ENCODE measurements at regions not wholly inside any gene's neighbourhood (a gene's known extent, or its start where the extent isn't known, plus 50 kb on each side); places are given as distances from the start of the nearest gene placed in this dataset.

GRCh38 chr1:23639460-23640095 is 52.0 kb upstream of the RPL11 start:
- peak; percentile 11 to 45 (median 39) for DNase-seq

GRCh38 chr1:23638786-23639241 is 52.8 kb upstream of the RPL11 start:
- no peak for DNase-seq

GRCh38 chr1:23638188-23638619 is 53.4 kb upstream of the RPL11 start:
- DNase-seq, result no peak

GRCh38 chr1:23636009-23636408 is 55.6 kb upstream of the RPL11 start:
- DNase-seq, result no peak

GRCh38 chr1:23634840-23635651 is 56.6 kb upstream of the RPL11 start:
- DNase-seq, result peak; percentile 72 to 77 (median 74)

- DNase-seq, result no peak
These were observed 57.1 kb upstream of the RPL11 start for GRCh38 chr1:23634518-23634839.

- no peak for DNase-seq
These were observed 59.0 kb upstream of the RPL11 start for GRCh38 chr1:23632479-23633160.

GRCh38 chr1:23629708-23630290 is 61.8 kb upstream of the RPL11 start:
- no peak for DNase-seq

GRCh38 chr1:23628951-23629387 is 62.6 kb upstream of the RPL11 start:
- no peak for DNase-seq

GRCh38 chr1:23627069-23627735 is 64.4 kb upstream of the RPL11 start:
- DNase-seq, result no peak

- DNase-seq, result no peak
These were observed 65.6 kb upstream of the RPL11 start for GRCh38 chr1:23625929-23626535.

GRCh38 chr1:23625459-23625858 is 66.1 kb upstream of the RPL11 start:
- no peak for DNase-seq

GRCh38 chr1:23624440-23624839 is 65.1 kb upstream of the ID3 start:
- DNase-seq, result no peak

- DNase-seq, result no peak
These were observed 63.0 kb upstream of the ID3 start for GRCh38 chr1:23622284-23622683.

- no peak for DNase-seq
These were observed 61.3 kb upstream of the ID3 start for GRCh38 chr1:23620605-23621004.

GRCh38 chr1:23619299-23620188 is 60.2 kb upstream of the ID3 start:
- peak in 3 of 4 experiments; percentile 25 to 52 (median 50) for DNase-seq

GRCh38 chr1:23618586-23619083 is 59.3 kb upstream of the ID3 start:
- no peak for DNase-seq

GRCh38 chr1:23617084-23617521 is 57.8 kb upstream of the ID3 start:
- DNase-seq, result no peak

- DNase-seq, result no peak
These were observed 57.1 kb upstream of the ID3 start for GRCh38 chr1:23616292-23616824.

- no peak for DNase-seq
These were observed 56.6 kb upstream of the ID3 start for GRCh38 chr1:23615852-23616251.

- no peak for DNase-seq
These were observed 56.1 kb upstream of the ID3 start for GRCh38 chr1:23615423-23615822.
